B cell (primary cell): ENCODE measurements at regions not wholly inside any gene's neighbourhood (a gene's known extent, or its start where the extent isn't known, plus 50 kb on each side); places are given as distances from the start of the nearest gene placed in this dataset.

ENCODE experiments used
- ATAC-seq: fragments of 200-7000 bp; cut with Tn5 transposase; one replicate; pipeline ENCODE4 v1.10.0; 2021; ENCODE audit warnings: low read depth, mild to moderate bottlenecking, moderate number of reproducible peaks, moderate library complexity
- CTCF ChIA-PET: fragments of 350-600 bp; sonication (Branson Sonifier 250); formaldehyde crosslinking; loops from one replicate; lab custom pipeline; 2021; ENCODE audit warnings: antibody characterized with exemption, inconsistent platforms; lab: Charles Lee
- POLR2A ChIA-PET: fragments of 350-600 bp; sonication (Branson Sonifier 250); formaldehyde crosslinking; loops from one replicate; lab custom pipeline; 2021; ENCODE audit warnings: antibody characterized with exemption; lab: Charles Lee
- DNase-seq: peaks from one replicate; pipeline ENCODE4 v3.0.0; 2013
- H2AFZ ChIP-seq: 2 replicates; pipeline ENCODE4 v1.6.1; 2012; ENCODE audit warnings: mild to moderate bottlenecking, low read depth, low read length; ENCODE audit not compliant: insufficient read depth, poor library complexity, severe bottlenecking
- H3K27ac ChIP-seq, 2 donors: 1 replicate in 1 of 2; 2 replicates in 1 of 2; pipeline ENCODE4 v1.5.1; 2012 to 2013; ENCODE audit warnings: low read length in 2 of 2, mild to moderate bottlenecking in 2 of 2, moderate library complexity in 1 of 2
- H3K27me3 ChIP-seq, 4 experiments: fragments of 200-600 bp in 1 of 4; sonication (generic) in 1 of 4; replicated peaks in 1 of 4; 1 replicate in 2 of 4; 2 replicates in 2 of 4; pipeline versions ENCODE4 v1.6.1 to v1.7.0; 2013 to 2016; ENCODE audit warnings: low read length in 3 of 4, mild to moderate bottlenecking in 2 of 4, mixed read lengths in 1 of 4, moderate library complexity in 1 of 4; ENCODE audit not compliant: insufficient read depth in 4 of 4, control insufficient read depth in 3 of 4; ENCODE audit errors: control extremely low read depth in 1 of 4
- H3K36me3 ChIP-seq, 2 experiments: replicated peaks in 1 of 2; 1 replicate in 1 of 2; 2 replicates in 1 of 2; pipeline versions ENCODE4 v1.6.1 to v1.7.1; 2013; ENCODE audit warnings: low read length in 1 of 2; ENCODE audit not compliant: insufficient read depth in 2 of 2, control insufficient read depth in 1 of 2; ENCODE audit errors: control extremely low read depth in 1 of 2, extremely low read depth in 1 of 2
- H3K4me1 ChIP-seq, 2 donors: fragments of 200-600 bp in 1 of 2; sonication (generic) in 1 of 2; 1 replicate in 1 of 2; 2 replicates in 1 of 2; pipeline versions ENCODE4 v1.5.1 to v1.6.1; 2013 to 2017; ENCODE audit warnings: low read length in 2 of 2; ENCODE audit not compliant: control insufficient read depth in 2 of 2, insufficient read depth in 2 of 2
- H3K4me2 ChIP-seq: replicated peaks from 2 replicates; pipeline ENCODE3; 2012; ENCODE audit warnings: mild to moderate bottlenecking, low read depth, low read length; ENCODE audit not compliant: poor library complexity, severe bottlenecking
- H3K4me3 ChIP-seq, 5 experiments: fragments of 200-600 bp in 1 of 5; sonication (generic) in 1 of 5; 1 replicate in 3 of 5; 2 replicates in 2 of 5; pipeline versions ENCODE4 v1.5.1 to v1.7.0; 2011 to 2016; ENCODE audit warnings: low read length in 4 of 5, mild to moderate bottlenecking in 4 of 5, low read depth in 2 of 5, control low read depth in 1 of 5, moderate library complexity in 1 of 5; ENCODE audit not compliant: insufficient read depth in 1 of 5; ENCODE audit errors: control extremely low read depth in 1 of 5, extremely low read depth in 1 of 5
- H3K79me2 ChIP-seq: fragments of 200-600 bp; sonication (generic); one replicate; pipeline ENCODE4 v1.6.0; 2016; ENCODE audit warnings: low read length; ENCODE audit not compliant: control insufficient read depth, insufficient read depth
- H3K9ac ChIP-seq: fragments of 200-600 bp; sonication (generic); 2 replicates; pipeline ENCODE4 v1.6.1; 2017; ENCODE audit warnings: mild to moderate bottlenecking, low read length, moderate library complexity
- H3K9me3 ChIP-seq, 3 donors: one replicate each; pipeline versions ENCODE4 v1.6.1 to v1.7.1; 2013; ENCODE audit warnings: low read length in 2 of 3; ENCODE audit not compliant: control insufficient read depth in 2 of 3, insufficient read depth in 1 of 3; ENCODE audit errors: control extremely low read depth in 1 of 3
- H4K20me1 ChIP-seq: 2 replicates; pipeline ENCODE4 v1.6.0; 2012; ENCODE audit warnings: mild to moderate bottlenecking, low read length; ENCODE audit not compliant: insufficient read depth, control insufficient read depth, poor library complexity, severe bottlenecking
- H3K27ac Mint-ChIP-seq: one replicate; pipeline ENCODE4 v1.8.0; 2021; ENCODE audit warnings: mixed read lengths
- H3K27me3 Mint-ChIP-seq: one replicate; pipeline ENCODE4 v1.8.0; 2021; ENCODE audit warnings: mixed read lengths
- H3K4me1 Mint-ChIP-seq: one replicate; pipeline ENCODE4 v1.8.0; 2021; ENCODE audit warnings: mixed read lengths
- H3K4me3 Mint-ChIP-seq: one replicate; pipeline ENCODE4 v1.8.0; 2021; ENCODE audit warnings: mixed read lengths
- H3K9me3 Mint-ChIP-seq: one replicate; pipeline ENCODE4 v1.8.0; 2022; ENCODE audit warnings: mixed read lengths; ENCODE audit not compliant: insufficient read depth
- EZH2 ChIP-seq: IDR thresholded peaks from 2 replicates; pipeline ENCODE4 v1.6.1; 2012; ENCODE audit warnings: borderline replicate concordance, low read depth, mild to moderate bottlenecking, moderate library complexity, low read length; ENCODE audit not compliant: insufficient read depth, poor library complexity, severe bottlenecking
- WGBS: methylation state at CpG from one replicate; pipeline ENCODE4 v1.1.5; 2013; ENCODE audit warnings: missing lambda C conversion rate; ENCODE audit not compliant: insufficient coverage; 5-methylcytosine and 5-hydroxymethylcytosine counted together
- intact Hi-C: fragments of 100-400 bp; cut with micrococcal nuclease; formaldehyde crosslinking; loops from one replicate; pipeline ENCODE4 v1.10.0; 2022
- TF ChIP-seq, protein P1 (sequence below): fragments of 200-600 bp; IDR thresholded peaks from one replicate; pipeline ENCODE4 v1.8.0; 2022; ENCODE audit warnings: antibody characterized with exemption, mild to moderate bottlenecking

- intact Hi-C loops: no loop called here
- Mint-ChIP-seq H3K27ac (no peak overlapping the region), H3K4me3 (no peak overlapping the region), H3K4me1 (no peaks in the 10 kb centered on the region), H3K9me3 (no peaks in the 10 kb centered on the region), H3K27me3 (no peaks in the 10 kb centered on the region)
- no peak overlapping the region for H3K9ac ChIP-seq
- no peak overlapping the region for H3K27ac ChIP-seq
- H3K9me3 ChIP-seq: no peaks in the 10 kb centered on the region
- H3K27me3 ChIP-seq: no peaks in the 10 kb centered on the region
- ATAC-seq (no peak), DNase-seq (no peak)
- no peak overlapping the region for H3K4me3 ChIP-seq
- WGBS: no CpG with 5 or more reads among the region's 2 CpGs
- H3K4me1 ChIP-seq: no peaks in the 10 kb centered on the region
- H3K36me3 ChIP-seq: no peaks in the 10 kb centered on the region
- H3K4me2 ChIP-seq: no peak overlapping the region
- TF ChIP-seq, protein P1, sequence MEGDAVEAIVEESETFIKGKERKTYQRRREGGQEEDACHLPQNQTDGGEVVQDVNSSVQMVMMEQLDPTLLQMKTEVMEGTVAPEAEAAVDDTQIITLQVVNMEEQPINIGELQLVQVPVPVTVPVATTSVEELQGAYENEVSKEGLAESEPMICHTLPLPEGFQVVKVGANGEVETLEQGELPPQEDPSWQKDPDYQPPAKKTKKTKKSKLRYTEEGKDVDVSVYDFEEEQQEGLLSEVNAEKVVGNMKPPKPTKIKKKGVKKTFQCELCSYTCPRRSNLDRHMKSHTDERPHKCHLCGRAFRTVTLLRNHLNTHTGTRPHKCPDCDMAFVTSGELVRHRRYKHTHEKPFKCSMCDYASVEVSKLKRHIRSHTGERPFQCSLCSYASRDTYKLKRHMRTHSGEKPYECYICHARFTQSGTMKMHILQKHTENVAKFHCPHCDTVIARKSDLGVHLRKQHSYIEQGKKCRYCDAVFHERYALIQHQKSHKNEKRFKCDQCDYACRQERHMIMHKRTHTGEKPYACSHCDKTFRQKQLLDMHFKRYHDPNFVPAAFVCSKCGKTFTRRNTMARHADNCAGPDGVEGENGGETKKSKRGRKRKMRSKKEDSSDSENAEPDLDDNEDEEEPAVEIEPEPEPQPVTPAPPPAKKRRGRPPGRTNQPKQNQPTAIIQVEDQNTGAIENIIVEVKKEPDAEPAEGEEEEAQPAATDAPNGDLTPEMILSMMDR: no peak
- no peak for TF ChIP-seq EZH2
- CTCF ChIA-PET: interaction anchor here (1.7 kb wide), 1 partner anchor 10 kb away, joined by 4 read pairs; no protein-coding TSS in a partner anchor
- H3K79me2 ChIP-seq: no peaks in the 10 kb centered on the region
- POLR2A ChIA-PET: no interaction called here
- H4K20me1 ChIP-seq: no peaks in the 10 kb centered on the region
- no peak overlapping the region for H2AFZ ChIP-seq
These were observed 357.5 kb downstream of the TAF11L14 start for GRCh38 chr5:17991775-17992174.

DNA sequence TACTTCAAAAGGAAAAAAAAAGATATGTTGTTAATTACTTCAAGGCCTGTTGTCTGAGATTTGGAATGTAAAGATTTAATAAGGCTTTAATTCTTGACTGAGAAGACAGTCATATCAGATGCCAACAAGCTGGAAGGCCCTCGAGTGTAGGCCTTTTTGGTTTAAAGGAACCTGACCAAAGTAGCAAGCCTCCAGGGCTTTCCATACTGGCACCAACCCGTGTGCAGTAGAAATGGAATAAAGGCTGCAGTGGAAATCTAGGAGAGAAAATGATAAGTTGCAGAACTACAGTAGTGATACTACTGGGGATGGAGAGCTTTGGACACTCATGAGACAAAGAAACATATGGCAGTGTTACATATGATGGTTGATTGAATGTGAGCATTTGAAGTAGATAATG lies 358.0 kb downstream of the TAF11L14 start:
- 80% methylated on average over 1 of the region's 2 CpGs for WGBS
- no peaks in the 10 kb centered on the region for H4K20me1 ChIP-seq
- intact Hi-C loops: no loop called here
- H3K36me3 ChIP-seq: no peaks in the 10 kb centered on the region
- no peak overlapping the region for H3K27ac ChIP-seq
- POLR2A ChIA-PET: no interaction called here
- H3K4me1 ChIP-seq: no peaks in the 10 kb centered on the region
- CTCF ChIA-PET: interaction anchor here (1.7 kb wide), 1 partner anchor 10 kb away, joined by 4 read pairs; no protein-coding TSS in a partner anchor
- Mint-ChIP-seq H3K4me1 (no peaks in the 10 kb centered on the region), H3K27ac (no peak overlapping the region), H3K27me3 (no peaks in the 10 kb centered on the region), H3K4me3 (no peak overlapping the region), H3K9me3 (no peaks in the 10 kb centered on the region)
- H3K4me3 ChIP-seq: no peak overlapping the region
- no peaks in the 10 kb centered on the region for H3K9me3 ChIP-seq
- ATAC-seq (no peak), DNase-seq (no peak)
- no peak overlapping the region for H3K4me2 ChIP-seq
- no peak overlapping the region for H2AFZ ChIP-seq
- no peak overlapping the region for H3K9ac ChIP-seq
- no peak for TF ChIP-seq EZH2
- TF ChIP-seq, protein P1: no peak
- no peaks in the 10 kb centered on the region for H3K27me3 ChIP-seq
- H3K79me2 ChIP-seq: no peaks in the 10 kb centered on the region
